ENCODE measurements at regions not wholly inside any gene's neighbourhood (a gene's known extent, or its start where the extent isn't known, plus 50 kb on each side); places are given as distances from the start of the nearest gene placed in this dataset.
"Not testable (repeated sequence)": the region's sequence is repeated elsewhere in the genome, so short reads cannot be mapped to it uniquely, and the experiment has no call there.

DNA sequence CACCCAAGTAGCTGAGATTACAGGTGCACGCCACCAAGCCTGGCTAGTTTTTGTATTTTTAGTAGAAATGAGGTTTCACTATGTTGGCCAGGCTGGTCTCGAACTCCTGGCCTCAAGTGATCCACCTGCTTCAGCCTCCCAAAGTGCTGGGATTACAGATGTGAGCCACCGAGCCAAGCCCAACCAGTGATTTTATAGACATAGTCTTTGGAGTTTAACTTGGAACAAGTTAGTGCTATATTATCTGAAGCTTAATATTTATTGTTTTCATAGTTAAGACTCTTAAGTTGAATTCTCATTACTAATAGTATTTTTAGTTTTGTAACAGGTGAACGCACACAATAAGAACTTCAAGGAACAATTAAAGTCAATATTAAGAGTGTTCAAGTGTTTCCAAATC is 122.1 kb downstream of the SPAG6 start:
- H3K27ac Mint-ChIP-seq; H3K27me3 Mint-ChIP-seq (ENCODE audit: low read depth in 3 of 3); H3K4me1 Mint-ChIP-seq; DNase-seq; H3K36me3 Mint-ChIP-seq; H3K4me3 Mint-ChIP-seq; H3K9me3 Mint-ChIP-seq: not testable (repeated sequence)

DNA sequence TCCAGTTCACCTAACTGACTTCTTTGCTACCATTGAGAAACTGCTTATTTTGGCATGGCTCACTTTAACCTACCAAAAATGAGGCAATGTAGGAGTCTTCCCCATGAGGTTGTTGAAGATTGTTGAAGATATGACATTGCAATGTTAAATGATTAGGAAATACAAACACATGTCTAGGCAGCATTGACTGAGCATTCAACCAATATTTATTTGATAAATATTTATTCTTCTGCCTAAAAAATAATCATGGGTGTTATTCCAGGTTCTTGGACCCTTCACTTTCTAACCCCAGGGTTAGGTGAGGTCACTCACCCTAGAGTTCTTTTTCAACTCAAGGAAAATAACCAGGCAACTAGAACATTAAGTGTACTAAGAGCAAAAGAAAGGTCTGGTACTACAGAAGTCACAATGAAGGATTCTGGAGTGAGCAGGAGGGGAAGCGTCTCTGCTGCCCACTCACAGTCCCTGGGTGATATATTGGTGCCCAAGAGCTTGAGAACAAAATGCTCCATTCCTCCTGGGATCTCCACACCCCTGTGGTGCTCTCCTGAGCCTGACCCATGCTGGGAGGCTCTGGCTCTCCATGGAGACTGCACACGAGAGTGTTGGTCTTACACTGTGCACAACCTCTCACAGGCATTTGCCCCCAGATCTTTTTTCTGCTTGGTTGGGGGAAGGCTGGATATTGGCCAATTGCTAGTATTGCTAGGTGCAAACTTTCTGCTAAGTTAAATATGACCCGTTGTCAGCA is 123.4 kb downstream of the SPAG6 start:
- Mint-ChIP-seq H3K27me3 (ENCODE audit: low read depth in 3 of 3) (peaks cover 4 to 8% (median 5%) of the 10 kb centered on the region in 3 donors), H3K4me3 (no peak overlapping the region), H3K36me3 (peaks cover 0 to 5% (median 0%) of the 10 kb centered on the region in 3 donors), H3K27ac (no peak overlapping the region), H3K9me3 (no peaks in the 10 kb centered on the region), H3K4me1 (no peaks in the 10 kb centered on the region)
- DNase-seq: no peak

DNA sequence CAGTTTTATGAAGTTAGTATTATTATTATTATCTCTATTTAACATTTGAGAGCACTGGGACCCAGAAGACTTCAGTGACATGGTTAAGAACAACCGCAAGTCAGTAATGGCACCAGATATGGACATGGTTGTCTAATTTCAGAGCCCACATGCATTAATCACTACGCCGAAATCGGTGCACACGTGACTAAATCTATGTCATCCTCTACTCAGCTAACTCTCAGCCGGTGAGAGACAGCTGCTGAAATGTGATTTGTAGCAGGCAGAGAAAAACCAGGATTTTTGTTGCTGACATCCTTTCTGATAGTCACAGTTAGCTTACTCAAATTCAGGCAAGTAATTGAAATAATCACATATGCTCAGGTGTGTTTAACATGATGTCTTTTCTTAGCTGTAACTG is 127.7 kb downstream of the SPAG6 start:
- Mint-ChIP-seq H3K4me3 (no peak overlapping the region), H3K4me1 (peaks cover 14 to 27% of the 10 kb centered on the region in 2 donors), H3K9me3 (no peaks in the 10 kb centered on the region), H3K27me3 (ENCODE audit: low read depth in 3 of 3) (peaks cover 18 to 33% (median 31%) of the 10 kb centered on the region in 3 donors), H3K36me3 (peaks cover 0 to 8% (median 0%) of the 10 kb centered on the region in 3 donors), H3K27ac (no peak overlapping the region)
- no peak for DNase-seq

DNA sequence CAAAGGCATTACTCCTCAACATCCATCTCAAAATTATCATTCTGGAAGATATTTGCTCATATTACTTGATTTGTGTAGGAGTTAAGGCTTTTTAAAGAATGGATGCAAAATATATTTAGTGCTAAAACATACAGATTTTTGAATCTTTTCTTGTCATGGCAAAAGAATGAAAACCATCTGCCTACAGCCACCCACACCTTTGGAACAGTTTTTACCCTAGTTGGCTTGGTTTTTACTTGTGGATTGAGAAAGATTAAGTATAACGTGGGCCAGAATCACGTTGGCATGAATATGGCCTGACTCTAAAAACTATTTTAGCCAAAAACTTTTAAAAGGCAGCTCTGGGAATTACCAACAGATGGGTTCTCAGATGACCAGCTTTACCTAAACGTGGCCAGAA is 128.2 kb downstream of the SPAG6 start:
- Mint-ChIP-seq H3K4me3 (no peak overlapping the region), H3K4me1 (peaks cover 18 to 31% of the 10 kb centered on the region in 2 donors), H3K27me3 (ENCODE audit: low read depth in 3 of 3) (peaks cover 20 to 34% (median 33%) of the 10 kb centered on the region in 3 donors), H3K36me3 (peaks cover 0 to 8% (median 0%) of the 10 kb centered on the region in 3 donors), H3K9me3 (no peaks in the 10 kb centered on the region), H3K27ac (no peak overlapping the region)
- DNase-seq: no peak

DNA sequence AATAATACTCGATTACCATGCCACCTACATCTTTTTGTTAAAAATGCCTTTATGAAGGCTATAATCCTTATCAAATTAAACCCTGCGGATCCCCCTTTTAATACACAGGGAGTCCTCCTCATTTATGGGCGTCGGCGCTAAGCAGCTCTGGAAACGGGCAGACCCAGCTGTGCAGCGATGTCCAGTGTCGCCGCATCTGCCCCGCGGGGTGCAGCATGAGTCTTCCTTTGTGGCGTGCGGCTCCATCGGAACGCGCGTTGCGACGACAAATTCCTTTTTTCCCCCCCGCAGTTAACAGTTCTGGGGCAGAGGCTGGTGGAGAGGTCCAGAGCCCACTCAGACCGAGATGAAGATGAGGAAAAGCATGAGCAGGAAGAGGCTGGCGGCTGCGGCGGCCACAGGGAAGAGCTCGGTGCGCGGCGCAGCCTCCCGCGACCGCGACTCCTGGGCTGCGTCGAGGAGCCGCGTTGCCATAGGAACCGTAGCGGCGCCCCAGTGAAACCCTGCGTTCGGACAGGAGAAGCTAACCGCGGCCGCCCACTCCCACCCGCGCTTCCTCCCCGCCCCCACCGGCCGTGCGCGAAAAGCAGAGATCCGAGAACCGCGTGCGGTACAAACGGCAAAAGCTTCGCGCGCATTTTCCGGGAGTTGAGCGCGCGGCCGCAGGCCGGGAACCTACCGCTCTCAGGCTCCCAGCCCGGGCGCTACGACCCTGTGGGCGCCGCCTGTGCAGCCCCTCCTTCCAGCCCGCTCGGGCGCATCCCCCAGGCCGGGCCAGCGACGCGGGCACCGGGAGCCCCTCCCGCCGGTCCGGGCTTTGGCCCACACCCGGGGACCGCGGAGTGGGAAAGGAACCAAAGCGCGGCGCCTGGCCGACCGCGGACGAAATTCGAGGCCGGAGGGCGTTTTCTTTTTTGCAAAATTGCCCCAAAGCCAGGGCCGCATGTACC is 130.6 kb downstream of the SPAG6 start:
- Mint-ChIP-seq H3K27me3 (ENCODE audit: low read depth in 3 of 3) (peaks cover 16 to 36% (median 35%) of the 10 kb centered on the region in 3 donors), H3K27ac (peak overlapping the region in 1 of 6 donors; percentile 68), H3K4me1 (peaks cover 18 to 33% of the 10 kb centered on the region in 2 donors), H3K4me3 (peak overlapping the region; percentile 83 to 96 (median 91)), H3K9me3 (no peaks in the 10 kb centered on the region), H3K36me3 (peaks cover 0 to 8% (median 0%) of the 10 kb centered on the region in 3 donors)
- peak; percentile 25 to 36 (median 30) for DNase-seq

DNA sequence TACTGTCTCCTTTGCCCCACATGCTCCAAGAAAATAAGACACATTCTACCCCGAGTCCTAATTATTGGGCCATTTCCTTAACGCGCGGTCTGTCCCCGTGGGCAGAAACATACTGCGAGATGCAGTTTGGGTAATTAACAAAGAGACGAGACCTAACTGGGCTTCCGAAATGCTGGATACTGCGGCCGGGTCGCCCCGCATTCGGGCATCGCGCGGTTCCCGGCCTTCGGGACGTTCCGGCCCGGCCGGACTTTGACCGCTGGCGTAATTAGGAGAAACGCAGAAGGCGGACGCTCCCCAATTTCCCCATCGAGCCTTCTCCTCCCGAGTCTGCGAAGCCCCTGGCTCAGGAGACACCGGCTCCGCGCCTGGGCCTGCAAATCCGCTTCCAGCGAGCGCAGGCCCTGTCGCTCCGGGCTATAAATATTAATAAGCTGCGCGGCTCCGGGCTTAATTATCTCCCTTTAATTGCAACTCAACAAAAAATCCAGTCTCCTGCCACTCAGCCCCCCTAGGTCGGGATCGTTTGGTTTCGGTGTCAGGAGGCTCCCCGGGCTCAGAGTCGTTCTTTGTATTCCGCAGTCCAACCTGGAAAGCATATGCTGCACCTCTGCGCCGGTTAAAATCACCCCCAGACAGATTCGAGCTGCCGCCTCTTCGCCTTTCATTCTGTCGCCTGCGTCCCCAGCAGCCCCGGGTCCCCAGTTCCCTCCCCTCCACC is 131.5 kb downstream of the SPAG6 start:
- Mint-ChIP-seq H3K27me3 (ENCODE audit: low read depth in 3 of 3) (peaks cover 19 to 33% (median 33%) of the 10 kb centered on the region in 3 donors), H3K9me3 (no peaks in the 10 kb centered on the region), H3K4me1 (peaks cover 18 to 33% of the 10 kb centered on the region in 2 donors), H3K36me3 (peaks cover 0 to 5% (median 0%) of the 10 kb centered on the region in 3 donors), H3K27ac (no peak overlapping the region), H3K4me3 (peak overlapping the region; percentile 70 to 83 (median 75))
- DNase-seq: no peak

DNA sequence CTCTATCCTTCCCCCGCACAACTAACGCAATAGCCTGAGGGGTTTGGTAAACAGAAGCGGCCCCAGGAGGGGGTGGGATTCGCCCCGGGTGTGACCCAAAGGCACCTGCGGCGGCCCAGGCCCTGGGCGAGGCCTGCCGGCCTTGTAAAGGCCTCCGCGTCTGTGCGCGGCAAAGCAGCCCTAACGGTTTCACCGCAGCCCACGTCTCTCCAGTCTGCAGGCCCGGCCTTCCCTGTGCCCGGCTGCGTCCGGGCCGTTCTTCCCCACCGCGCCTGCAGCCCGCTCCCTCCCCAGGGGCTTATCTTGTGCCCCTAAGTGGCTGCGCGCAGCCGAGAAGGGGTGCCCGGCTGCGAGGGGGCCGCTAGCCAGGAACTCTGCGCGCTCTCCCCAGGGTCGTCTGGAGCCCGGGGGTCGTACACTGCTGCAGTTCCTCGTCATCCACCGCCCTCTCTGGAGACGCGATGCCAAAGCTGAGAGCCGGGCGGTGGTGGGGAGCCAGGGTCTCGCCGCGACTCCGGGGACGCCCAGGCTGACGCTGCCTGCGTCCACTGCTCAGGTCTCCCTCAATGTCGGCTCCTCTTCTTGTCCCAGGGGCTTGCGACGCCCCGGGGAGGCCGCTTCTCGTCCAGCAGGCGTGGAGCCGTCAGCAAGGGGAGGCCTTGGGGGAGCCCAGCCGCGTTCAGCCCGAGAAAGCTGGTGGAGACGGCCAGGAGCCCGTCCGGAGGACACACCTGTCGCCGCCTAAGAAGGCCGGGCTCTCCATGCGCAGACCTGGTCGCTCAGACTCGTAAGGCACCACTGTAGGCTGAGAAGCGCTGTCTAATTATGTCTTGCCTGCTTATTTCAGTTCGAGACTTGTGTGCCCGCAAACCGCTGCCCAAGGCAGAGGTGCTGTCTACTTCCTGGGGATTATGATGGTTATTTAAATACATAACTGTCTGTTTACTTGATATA is 132.3 kb downstream of the SPAG6 start:
- no peaks in the 10 kb centered on the region for H3K9me3 Mint-ChIP-seq
- H3K36me3 Mint-ChIP-seq: peaks cover 0 to 3% (median 0%) of the 10 kb centered on the region in 3 donors
- peaks cover 20 to 33% of the 10 kb centered on the region in 2 donors for H3K4me1 Mint-ChIP-seq
- peaks cover 22 to 33% (median 33%) of the 10 kb centered on the region in 3 donors for H3K27me3 Mint-ChIP-seq (ENCODE audit: low read depth in 3 of 3)
- no peak for DNase-seq
- H3K4me3 Mint-ChIP-seq: peak overlapping the region; percentile 19 to 83 (median 44)
- peak overlapping the region in 1 of 6 donors; percentile 34 for H3K27ac Mint-ChIP-seq

DNA sequence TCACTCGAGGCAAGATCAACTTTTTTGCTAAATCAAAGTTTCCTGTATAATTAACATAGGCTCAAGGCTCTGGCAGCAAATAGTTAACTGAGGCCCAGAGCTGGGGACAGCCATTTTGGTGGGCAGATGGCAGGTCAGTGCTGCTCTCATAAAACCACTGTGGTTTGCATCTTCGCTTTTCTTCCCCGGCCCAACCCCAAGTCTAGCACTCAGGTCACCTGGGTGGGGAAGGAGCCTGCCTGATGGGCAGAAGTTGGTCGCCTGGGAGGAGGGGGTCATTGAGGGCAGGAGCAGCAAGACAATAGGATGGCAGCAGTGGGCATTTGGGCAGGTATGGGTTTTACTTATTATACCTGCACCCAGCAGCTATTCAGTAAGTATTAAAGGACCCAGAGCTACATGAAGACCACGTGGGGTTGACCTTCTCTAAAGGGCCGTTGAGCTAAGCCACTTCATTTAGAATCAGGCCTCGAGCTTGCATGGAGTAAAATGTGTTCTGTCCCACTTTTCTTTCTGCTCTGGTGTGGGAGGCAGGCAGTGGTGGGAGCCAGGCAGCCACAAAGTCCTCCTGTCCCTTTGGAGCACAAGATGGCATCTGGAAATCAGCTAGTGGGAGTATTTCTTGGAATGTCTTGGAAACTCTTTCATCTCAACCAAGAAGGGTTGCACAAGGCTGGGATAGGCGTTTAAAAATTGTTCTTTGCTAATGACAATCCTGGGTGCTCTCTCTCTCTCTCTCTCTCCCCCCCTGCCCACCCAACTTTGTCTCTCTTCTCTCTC is 133.4 kb downstream of the SPAG6 start:
- Mint-ChIP-seq H3K4me1 (peaks cover 25 to 42% of the 10 kb centered on the region in 2 donors), H3K9me3 (no peaks in the 10 kb centered on the region), H3K36me3 (peaks cover 0 to 3% (median 0%) of the 10 kb centered on the region in 3 donors), H3K4me3 (peak overlapping the region in 1 of 5 donors; percentile 19), H3K27ac (no peak overlapping the region), H3K27me3 (ENCODE audit: low read depth in 3 of 3) (peaks cover 22 to 35% (median 33%) of the 10 kb centered on the region in 3 donors)
- DNase-seq: peak in 2 of 3 donors; percentile 28

DNA sequence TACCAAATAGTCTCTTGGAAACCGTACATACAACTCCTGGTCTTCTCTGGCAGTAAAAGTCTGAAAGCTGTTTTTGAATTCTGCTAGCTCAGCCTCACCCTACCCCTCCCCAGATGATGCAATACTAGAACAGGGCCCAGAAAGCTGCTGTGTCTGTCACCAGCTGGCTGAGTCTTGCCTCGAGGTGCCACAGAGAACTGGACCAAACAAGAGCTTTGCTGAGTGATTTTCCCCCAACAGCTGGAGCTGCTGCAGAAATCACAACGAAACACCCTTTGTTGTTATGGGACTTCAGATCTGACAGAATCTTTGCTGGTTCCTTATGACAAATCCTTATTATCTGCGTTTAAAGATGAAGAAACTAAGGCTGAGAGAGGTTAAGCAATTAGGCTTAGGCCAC is 134.1 kb downstream of the SPAG6 start:
- Mint-ChIP-seq H3K27me3 (ENCODE audit: low read depth in 3 of 3) (peaks cover 22 to 33% (median 30%) of the 10 kb centered on the region in 3 donors), H3K27ac (no peak overlapping the region), H3K36me3 (peaks cover 0 to 3% (median 0%) of the 10 kb centered on the region in 3 donors)

DNA sequence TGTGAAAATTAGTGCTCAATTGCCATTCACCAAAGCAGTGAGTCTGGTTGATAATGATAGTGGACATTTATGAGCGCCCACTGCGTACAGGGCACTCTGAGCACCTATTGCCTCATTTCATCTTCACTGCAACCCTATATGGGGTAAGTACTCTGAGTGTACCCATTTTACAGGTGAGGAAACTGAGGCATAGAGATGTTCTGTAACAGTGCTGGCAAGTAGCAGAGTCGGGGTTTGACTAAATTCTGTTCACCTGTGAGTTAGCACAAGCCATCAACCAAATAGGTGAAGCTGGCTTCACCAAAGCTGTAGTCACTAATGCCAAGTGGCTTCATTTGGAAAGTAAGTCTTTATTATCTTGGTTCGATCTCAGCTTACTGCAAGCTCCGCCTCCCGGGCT is 135.8 kb downstream of the SPAG6 start:
- no peak overlapping the region for H3K4me3 Mint-ChIP-seq

More for the DNA sequence above, 134.1 kb downstream of the SPAG6 start:
- Mint-ChIP-seq H3K4me3 (no peak overlapping the region), H3K9me3 (no peaks in the 10 kb centered on the region), H3K4me1 (peaks cover 25 to 42% of the 10 kb centered on the region in 2 donors)
- no peak for DNase-seq

DNA sequence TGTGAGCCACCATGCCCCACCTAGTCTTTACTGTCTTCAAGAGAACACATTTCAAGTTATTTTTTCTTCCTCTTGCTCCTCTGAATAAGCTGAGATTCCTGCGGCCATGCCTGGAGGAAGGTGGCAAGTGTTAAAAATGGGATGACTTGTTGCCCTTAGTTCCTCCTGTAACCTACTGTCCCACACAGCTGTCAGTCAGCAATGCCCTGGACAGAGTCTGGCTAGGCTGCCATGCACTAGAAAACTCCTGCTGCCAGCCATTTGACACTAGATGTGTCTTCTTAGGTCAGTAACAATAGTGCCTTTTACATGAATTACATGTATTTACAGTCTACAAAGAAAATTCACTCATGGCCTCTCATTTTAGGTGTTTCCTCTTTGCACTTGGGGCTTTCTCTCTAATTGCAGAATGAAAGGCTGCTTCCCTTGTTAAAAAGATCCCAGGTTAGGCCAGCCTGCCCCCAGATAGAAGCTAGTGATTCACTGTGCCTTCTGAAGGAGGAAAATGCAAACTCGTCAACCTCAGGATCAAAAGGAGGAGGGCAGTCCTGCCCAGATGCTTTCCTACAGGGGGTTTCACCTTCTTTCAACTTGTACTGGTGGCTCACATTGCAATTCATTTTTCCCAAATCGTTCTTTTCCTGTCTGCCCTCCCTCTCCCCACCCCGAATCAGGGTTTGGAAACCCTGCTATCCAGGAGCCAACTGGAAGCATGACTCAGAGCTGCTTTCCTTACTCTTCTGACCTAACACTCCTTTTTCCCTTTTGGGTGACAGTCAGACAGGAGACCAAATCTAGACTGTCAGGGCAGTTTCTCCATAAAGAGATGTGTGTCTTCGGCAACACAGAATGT is 136.6 kb downstream of the SPAG6 start:
- Mint-ChIP-seq H3K27ac (peak overlapping the region in 1 of 6 donors; percentile 59), H3K36me3 (no peaks in the 10 kb centered on the region), H3K9me3 (no peaks in the 10 kb centered on the region), H3K27me3 (ENCODE audit: low read depth in 3 of 3) (peaks cover 9 to 12% (median 12%) of the 10 kb centered on the region in 3 donors), H3K4me1 (peaks cover 13 to 20% of the 10 kb centered on the region in 2 donors), H3K4me3 (no peak overlapping the region)
- no peak for DNase-seq

More for the DNA sequence above, 135.8 kb downstream of the SPAG6 start:
- Mint-ChIP-seq H3K36me3 (no peaks in the 10 kb centered on the region), H3K4me1 (peaks cover 18 to 27% of the 10 kb centered on the region in 2 donors), H3K9me3 (no peaks in the 10 kb centered on the region), H3K27ac (no peak overlapping the region), H3K27me3 (ENCODE audit: low read depth in 3 of 3) (peaks cover 11 to 18% (median 17%) of the 10 kb centered on the region in 3 donors)
- no peak for DNase-seq
